CD4-positive, alpha-beta T cell treated with Interleukin-17A for 1 hour (primary cell): ENCODE measurements at regions not wholly inside any gene's neighbourhood (a gene's known extent, or its start where the extent isn't known, plus 50 kb on each side); places are given as distances from the start of the nearest gene placed in this dataset.

Experiments used
- DNase-seq: peaks from one replicate; pipeline ENCODE4 v3.0.0-alpha.2; 2020

DNA sequence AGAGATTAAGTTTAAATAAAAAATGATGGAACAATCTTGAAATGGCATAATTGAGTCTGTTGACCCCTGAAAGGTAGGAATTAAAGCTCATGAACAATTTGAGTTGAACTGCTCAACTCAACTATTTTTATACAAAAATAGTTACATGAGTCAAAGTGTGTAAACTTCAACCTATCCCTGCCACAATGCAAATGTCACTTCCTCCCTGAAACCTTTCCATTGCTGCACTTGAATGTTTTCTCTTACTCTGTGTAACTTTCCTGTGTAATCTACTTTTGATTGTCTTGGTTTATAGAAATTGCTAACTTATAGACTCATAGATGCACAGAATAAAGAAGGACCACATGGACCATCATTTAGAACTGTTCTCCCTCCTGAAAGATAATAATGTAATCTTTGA is 218.5 kb downstream of the GBA3 start:
- no peak for DNase-seq

- no peak for DNase-seq
Observed at GRCh38 chr4:22910200-22910599, 217.5 kb downstream of the GBA3 start.

GRCh38 chr4:22906045-22906444 is 213.3 kb downstream of the GBA3 start:
- no peak for DNase-seq

- DNase-seq, result no peak
Observed at GRCh38 chr4:22903913-22904312, 211.2 kb downstream of the GBA3 start.

- DNase-seq, result no peak
Observed at GRCh38 chr4:22901631-22902030, 208.9 kb downstream of the GBA3 start.

DNA sequence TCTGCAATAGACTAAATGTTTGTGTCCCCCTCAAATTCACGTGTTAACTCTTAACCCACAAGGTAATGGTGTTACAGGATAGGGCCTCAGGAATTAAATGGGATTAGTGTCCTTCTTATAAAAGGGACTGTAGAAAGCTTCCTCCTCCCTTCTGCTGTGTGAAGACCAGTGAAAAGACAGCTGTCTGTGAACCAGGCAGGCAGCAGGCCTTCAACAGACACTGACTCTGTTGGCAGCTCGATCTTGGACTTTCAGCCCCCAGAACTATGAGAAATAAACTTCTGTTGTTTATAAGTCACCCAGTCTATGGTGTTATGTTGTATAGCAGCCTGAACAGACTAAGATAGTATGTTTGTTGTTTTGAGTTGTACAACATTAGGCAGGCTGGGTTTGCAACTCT is 208.1 kb downstream of the GBA3 start:
- DNase-seq, result no peak

DNA sequence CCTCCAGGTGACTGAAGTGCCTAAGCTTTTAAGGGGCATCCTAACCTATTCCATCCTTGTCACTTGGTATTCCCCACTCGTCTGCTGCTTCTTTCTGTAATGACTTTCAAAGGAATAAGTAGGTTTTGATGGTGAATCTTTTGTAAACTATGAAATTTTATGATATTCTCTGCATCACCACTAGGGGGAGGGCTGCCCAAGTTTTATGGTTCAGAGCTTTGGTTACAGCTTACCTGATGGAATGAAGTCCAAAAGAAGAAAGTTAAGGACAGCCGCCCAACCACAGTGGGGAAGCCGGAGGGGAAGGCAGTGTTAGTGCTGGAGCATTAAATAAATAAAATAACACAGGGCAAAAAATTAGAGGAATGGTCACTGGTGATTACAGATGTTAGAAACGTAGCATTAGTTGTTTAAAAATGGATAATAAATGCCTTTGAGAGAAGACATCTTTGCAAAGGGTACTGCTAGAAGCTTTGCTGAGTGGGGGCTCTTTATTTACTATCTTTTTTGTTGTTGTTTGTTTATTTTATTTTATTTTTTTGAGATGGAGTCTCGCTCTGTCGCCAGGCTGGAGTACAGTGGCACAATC is 204.9 kb downstream of the GBA3 start:
- DNase-seq, result peak; percentile 13

DNA sequence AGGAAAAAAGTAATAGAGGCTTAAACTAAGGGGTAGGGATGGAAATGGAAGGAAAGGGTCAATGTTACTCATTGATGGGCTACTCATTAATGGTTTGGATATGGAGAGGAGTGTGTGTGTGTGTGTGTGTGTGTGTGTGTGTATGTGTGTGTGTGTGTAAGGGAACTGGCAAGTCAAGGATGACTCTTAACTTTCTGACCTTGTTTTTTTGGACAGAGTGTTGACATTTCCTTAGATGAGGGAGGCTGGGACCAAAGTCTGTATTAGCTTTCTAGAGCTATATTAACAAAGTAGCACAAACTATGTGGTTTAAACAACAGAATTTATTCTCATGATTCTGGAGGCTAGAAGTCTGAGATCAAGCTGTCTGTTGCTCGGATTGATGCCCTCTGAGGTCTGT is 202.7 kb downstream of the GBA3 start:
- no peak for DNase-seq

DNA sequence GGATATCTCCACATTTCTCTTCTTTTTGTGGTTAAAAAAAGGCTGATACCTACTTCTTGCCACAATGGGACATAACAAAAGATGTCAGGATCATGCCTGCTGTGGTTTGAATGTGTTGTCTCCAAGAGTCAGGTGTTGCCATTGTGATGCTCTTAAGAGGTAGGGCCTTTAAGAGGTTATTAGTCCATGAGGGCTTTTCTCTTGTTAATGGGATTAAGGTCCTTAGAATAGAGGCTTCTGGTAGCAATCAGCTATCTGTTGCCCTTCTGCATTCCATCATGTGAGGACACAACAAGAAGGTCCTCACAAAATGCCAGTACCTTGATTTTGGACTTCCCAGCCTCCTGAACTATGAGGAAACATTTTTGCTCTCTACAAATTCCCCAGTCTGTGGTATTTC is 191.4 kb downstream of the GBA3 start:
- DNase-seq, result no peak

GRCh38 chr4:22881411-22881810 is 188.7 kb downstream of the GBA3 start:
- DNase-seq, result no peak

GRCh38 chr4:22877486-22878052 is 184.8 kb downstream of the GBA3 start:
- no peak for DNase-seq

DNA sequence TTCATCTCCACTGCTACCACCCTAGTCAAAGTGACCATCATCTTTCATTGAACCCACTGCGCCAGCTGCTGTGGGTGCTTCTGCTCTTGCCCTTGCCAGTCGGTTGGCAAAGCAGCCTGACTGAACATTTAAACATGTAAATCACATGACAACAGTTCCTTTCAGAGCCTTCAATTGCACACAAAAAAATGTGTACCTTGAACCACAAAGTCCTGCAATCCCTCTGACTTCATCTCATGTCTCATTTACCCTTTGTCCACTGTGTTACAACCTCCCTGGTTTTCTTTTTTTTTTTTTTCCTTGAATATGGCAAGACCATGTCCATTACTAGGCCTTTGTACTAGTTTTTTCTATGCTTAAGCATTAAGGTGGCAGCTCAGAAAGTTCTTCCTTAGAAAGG is 183.5 kb downstream of the GBA3 start:
- no peak for DNase-seq

DNA sequence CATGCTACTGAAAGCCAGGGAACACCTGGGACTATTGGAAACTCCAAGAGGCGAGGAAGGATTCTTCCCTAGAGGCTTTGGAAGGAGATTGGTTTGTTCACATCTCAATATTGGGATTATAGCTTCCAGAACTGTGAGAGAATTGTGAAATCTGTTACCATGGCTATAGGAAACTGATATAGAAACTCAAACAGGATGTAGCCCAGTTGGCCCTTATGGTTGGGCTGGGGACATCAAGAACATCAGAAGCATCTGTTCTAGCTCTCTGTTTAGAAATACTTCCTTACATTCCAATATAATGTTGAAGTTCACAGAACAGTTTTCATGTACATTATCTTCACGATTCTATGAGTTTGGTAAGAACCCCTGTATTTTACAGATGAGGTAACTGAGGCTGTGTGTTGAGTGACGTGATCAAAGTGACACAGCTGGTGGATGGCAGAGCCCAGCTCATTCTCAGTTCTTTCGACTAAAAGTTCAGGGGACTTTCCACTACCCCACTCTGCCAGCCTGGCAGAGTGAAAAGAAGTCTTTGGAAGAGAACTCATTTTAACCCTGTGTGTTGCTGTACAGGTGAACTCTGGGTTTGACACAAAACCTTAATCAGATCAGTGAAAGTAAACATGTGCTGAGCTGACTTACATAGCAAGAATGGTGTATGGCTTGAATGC is 183.0 kb downstream of the GBA3 start:
- DNase-seq, result no peak

- no peak for DNase-seq
Observed at GRCh38 chr4:22874334-22874912, 181.7 kb downstream of the GBA3 start.

GRCh38 chr4:22873899-22874298 is 181.2 kb downstream of the GBA3 start:
- DNase-seq, result no peak

GRCh38 chr4:22870847-22871449 is 178.2 kb downstream of the GBA3 start:
- DNase-seq, result no peak

DNA sequence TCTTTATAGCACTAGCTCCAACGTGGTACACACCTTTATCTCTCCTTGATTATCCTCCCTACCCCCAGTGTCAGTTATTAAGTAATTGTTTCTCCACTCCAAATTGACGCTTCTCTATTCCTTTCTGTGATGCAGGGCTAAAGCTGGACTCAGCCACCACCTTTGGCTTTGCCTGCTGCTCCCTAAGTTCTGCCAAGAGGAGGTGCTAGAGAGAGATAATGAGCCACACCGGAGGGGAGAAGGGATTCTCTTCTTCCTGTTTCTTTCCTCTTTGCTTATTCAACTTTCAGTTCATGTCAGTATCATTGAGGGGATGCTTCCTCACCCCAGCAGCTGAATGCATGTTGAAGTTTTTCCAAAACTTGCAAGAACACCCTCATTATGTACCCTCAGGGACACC is 176.5 kb downstream of the GBA3 start:
- no peak for DNase-seq
